Stimulated activated CD8-positive, alpha-beta memory T cell treated with anti-CD3 and anti-CD28 coated beads, Interleukin-4, amount 100 ng/mL, for 24 hours (primary cell): ENCODE measurements at regions not wholly inside any gene's neighbourhood (a gene's known extent, or its start where the extent isn't known, plus 50 kb on each side); places are given as distances from the start of the nearest gene placed in this dataset.

Experiments used
- DNase-seq: peaks from one replicate; pipeline ENCODE4 v3.0.0-alpha.2; 2020; ENCODE audit warnings: low read depth

DNA sequence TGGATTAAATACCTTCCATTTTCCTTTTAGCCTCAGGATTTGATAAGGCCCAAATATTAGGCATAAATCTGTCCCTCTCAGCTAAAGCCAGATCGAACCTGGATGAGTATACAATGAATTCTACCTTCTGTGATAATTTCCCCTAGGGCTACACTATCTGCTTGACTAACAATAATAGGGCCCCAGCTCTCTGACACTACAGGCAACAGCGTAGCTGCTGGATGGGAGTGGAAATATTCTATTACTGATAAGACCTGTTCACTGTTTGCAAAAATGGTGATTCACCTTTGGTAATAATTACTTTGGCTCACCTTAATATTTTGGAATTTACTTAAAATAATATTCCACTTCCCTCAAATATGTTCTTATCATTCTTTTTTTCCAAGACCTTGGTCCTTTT, 644.2 kb upstream of the SEMA6A start:
- DNase-seq, result no peak

DNA sequence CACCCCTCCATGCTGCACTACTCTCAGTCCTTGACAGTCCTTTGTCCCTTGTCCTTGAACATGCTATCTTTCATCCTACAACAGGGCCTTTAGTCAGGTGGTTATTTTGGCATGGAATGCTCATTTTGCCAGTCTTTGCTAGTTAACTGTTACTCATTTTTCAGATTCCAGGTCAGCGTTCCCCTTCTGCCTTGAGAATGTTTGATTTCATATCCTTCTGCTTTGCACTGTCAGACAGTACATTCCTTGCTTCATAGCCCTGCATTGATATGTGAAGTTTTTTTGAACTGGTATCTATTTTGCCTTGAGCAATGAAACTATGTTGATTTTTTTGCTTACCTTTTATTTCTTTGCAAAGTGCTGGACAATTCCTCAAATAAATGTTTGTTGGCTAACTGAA, 638.2 kb upstream of the SEMA6A start:
- DNase-seq, result no peak

DNA sequence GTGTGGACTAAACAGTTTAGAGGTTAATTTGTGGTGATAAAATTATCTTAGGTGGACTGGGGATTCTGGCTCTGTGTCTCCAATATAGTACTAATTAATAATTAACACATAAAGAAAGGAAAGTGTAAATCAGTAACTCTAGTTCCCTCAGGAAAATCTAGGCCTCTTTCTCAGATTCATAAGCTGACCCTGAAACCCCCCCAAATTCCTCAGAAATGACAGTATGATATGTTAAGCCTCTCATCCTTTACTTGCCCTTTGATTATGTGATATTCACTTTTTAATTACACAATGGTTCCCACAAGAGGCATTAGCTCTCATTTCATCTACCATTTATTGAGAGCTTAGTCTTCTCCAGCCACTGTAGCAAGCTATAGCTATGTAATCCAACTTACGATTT, 636.2 kb upstream of the SEMA6A start:
- DNase-seq, result no peak

DNA sequence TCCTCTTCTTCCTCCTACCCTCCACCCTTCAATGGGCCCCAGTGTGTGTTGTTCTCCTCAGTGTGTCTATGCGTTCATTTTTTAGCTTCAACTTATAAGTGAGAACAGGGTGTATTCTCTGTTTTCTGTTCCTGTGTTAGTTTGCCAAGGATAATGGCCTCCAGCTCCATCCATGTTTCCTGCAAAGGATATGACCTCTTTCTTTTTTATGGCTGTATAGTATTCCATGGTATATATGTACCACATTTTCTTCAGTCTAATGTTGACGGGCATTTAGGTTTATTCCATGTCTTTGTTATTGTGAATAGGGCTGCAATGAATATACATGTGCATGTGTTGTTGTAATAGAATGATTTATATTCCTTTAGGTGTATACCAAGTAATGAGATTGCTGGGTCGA, 634.9 kb upstream of the SEMA6A start:
- no peak for DNase-seq

DNA sequence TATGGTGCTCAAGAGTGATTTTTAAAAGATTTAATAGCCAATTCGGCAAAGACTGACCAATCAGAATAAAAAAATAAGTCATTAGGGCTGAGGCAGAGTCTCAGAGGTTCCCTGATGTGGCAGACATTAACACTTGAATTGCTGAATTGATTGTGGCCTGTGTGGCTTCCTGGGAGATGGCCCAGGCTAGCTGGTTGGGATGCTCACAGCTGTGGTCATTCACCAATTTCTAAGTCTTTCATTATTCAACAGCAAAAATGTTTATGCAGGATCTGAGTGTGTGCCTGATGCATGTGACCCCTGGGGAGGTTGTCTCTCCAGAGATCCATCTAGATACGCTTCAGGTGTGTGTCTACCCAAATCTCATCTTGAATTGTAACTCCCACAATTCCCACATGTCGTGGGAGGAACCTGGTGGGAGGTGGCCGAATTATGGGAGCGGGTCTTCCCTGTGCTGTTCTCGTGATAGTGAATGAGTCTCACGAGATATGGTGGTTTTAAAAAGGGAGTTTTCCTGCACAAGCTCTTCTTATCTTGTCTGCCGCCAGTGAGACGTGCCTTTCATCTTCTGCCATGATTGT, 632.6 kb upstream of the SEMA6A start:
- no peak for DNase-seq

DNA sequence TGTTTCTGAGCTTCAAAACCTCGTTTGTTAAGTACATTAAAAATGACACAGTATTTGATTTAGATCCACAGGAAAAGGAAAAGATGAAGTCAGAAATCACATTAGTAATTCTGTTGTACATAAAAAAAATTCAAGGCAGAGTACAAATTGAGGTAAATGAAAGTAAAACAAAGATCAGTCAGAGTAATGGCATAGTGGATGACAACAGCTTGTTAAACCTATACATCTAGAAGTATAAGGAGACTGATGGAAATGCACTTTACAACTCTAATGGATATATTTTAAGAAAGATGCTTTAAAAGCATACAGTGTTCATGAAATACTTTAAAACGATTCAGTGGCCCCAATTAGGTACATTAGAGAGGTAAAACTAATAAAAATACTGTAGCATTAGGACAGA, 631.3 kb upstream of the SEMA6A start:
- no peak for DNase-seq

DNA sequence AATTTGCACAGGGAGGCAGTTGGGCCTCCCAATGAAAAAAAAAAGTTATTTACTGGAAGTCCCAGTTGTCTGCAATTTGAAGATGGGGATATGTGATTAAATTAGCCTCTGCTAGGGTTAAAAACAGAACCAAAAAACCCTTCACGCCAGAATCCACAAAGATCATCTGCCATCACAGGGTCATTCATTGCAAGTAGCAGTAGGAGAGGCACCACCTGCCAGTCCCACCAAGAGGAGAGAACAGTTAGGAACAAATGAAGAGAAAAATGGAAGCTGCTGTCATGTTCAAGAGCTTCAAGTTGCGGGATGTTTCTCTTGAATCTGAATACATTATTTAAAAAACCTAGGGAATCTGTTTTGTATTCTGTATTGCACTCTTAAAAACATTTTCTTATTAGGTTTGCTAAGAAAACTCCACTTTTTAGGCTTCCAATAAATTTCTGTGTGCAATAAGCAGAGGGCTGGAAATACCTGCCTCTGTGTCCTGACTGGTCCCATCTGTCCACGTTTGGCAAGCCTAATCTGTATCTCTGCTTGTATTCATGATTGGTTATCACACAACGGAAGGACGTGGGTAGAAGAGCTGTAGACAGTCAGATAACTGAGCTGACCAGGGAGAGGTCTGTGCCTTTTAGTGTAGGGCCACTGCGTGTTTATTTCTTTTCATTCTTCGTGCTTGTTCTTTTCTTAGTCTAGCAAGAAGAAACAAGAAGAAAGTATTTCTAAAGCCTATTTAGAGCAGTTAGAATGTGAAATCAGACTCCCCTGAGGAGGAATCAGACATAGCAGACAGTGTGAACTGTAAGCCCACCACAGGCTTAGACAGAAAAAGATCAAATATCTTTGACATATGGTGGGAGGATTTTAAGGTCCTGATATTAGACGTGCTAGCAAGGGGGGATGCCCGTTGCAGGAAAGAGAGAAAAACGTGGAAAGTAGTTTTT, 630.6 kb upstream of the SEMA6A start:
- DNase-seq, result no peak

DNA sequence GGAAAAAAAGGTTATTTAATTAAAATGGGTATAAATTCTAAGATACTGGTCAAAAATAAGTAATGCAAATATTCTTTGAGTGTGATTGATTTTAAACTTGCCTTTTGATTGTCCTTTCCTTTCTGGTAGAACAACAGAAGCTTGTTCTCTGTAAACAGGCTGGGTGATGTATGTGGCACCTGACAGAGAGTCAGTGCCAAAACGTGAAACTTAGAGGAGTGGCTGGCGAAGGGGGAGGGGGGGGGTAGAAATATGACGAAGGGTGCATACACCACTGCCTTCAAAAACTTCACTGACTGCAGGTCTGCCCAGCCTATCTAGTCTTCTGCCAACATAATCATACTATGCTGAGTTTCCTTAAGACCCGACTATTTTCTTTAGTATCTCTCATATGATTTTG, 629.8 kb upstream of the SEMA6A start:
- DNase-seq, result no peak

DNA sequence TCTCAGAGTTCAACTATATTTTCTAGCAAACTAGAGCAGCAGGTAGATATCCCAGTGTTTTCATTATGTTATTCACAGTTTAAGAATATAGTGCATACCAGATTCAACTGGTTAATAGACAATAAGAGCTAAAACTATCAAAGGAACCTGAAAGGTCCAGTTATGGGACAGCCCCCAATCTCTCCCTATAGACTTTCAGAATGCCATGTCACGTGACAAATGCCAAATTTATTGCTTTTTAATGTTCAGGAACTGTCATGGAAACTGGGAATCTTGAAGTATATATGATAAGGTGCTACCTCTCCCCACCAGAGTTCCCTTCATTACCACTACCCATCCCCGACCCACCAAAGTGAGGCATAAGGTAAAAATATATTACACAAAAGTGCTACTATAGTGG, 629.0 kb upstream of the SEMA6A start:
- no peak for DNase-seq

DNA sequence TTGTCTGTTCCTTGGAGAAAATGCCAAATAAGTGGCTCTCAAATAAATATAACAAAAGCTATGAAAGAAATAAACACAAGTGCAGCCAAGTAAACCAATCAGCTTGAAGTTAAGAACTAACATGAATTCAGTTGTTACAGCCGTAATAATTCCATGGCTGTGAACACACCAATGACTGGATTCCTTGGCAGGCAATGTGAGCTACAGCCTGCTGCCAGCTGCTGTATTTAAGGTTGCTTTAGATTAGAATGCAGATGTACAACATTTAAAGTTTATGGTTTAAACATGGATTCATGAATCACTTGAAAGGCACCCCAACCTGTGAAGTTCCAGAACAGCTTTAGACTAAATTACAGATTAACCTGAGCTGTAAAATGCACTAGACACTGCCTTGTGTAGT, 626.4 kb upstream of the SEMA6A start:
- no peak for DNase-seq

DNA sequence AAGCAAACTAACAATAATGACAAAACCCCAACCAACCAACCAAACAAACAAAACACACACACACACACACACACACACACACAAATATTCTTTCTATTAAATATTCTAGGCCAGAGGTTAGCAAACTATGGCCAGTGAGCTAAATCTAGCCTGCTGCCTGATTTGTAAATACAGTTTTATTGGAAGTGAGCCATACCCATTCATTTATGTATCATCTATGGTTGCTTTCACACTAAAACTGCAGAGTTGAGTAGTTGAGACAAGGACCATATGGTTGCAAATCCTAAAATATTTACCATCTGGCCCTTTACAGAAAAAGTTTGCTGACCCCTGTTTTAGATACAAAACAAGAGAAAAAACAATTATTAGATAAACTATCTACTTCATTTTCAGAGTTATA, 620.5 kb upstream of the SEMA6A start:
- no peak for DNase-seq

DNA sequence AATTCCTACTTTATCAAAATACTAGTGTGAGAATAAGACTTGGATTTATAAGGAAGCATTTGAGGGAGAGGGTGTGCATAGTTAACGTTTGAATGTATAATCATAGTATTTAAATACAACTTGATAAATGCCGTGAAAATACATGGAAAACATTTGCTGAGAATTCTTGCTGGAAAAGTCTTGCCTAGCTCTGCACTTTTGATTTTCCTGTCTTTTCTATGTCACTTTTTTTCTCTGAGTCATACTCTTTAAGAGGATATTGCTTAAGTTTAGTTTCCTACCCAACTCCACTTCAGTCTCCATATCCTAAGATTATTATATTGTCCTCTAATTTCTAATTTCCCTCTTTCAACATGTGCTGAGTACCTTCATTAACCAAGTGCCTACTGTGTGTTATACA, 616.6 kb upstream of the SEMA6A start:
- DNase-seq, result no peak

DNA sequence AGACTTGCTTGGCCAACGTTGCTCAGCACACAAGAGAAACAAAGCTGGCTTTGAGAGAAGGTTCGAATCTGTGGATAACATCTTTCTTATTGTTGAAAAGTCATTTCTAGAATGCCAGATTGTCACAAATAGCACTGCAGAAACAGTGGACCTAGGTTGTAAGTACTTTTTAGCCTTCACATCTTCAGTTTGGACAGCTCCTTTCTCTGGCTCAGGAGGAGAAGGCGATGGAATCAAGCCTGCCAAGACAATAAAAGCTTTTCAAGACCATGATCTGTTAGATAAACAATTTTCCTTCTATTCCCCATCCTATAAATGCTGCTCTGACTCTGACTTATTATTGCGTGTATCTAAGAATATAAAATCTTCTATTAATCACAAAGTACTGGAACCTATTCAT, 615.2 kb upstream of the SEMA6A start:
- no peak for DNase-seq

DNA sequence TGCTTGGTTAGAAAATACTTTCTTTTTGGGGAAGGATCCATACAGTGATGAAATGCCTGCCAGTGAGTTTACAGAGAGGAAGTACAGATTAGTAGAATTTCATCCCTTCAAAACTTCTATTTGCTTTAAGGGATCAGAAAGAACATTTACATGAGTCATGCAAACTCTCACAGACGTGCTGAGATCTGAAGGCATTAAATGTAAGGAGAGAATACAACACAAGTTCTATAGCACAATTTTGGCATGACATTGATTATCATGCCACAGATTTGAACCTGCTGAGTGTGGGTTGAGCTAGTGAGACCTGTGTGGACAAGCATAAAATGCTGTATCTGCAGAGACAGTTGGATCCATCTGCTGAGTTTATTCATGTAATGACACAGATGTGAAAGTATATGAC, 613.6 kb upstream of the SEMA6A start:
- no peak for DNase-seq

DNA sequence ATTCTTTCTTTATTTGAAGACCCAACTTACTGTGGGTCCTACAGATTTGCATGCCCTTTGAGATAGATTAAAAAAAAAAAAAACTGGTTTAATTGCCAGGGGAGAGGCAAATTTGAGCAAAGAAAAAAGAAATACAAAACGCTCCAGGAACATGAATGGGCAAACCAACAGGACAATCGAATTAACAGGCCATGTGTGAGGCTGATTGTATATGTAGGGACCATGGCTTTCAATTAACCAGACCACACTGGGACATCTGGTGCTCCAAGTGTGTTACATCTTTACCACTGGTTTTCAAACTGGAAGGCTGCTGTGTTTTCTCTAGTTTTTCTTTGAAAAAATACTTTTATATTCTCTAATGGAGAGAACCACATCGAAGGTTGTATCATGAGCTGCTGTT, 612.1 kb upstream of the SEMA6A start:
- no peak for DNase-seq

DNA sequence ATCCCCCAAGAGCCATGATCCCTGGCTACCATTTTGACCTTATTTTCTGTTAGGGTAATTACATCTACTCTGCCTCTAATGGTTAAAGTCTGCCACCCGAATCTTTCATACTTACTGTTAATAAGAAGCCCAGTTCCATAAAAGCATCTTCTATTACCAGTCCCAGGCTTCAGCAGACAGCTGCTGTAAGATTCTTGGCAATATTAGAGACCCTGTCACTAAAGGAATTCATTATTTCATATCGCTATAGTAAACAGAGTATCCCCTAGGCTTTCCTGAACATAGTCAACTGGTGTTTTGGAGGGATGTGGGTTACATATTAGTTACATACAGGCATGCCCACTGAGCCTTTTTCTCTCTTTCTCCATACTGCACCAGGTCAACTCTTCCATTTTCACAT, 608.7 kb upstream of the SEMA6A start:
- no peak for DNase-seq

DNA sequence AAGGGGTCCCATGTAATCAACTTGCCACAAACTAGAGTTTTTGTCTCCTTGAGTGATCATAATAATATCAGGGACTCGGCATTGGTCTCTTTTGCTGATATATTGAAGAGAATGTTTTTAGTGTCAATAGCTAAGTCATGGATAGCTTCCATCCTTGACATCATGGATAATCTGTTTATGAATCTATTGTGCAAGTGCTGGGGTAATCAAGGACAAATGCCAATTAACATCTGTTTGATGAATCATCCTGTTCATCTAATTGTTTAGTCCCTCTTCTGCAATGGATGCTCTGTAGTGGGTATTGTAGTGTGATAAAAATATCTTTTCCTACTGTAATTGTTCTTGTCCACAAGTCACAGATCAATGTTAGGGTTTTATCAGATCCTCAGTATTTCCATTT, 607.5 kb upstream of the SEMA6A start:
- DNase-seq, result no peak

DNA sequence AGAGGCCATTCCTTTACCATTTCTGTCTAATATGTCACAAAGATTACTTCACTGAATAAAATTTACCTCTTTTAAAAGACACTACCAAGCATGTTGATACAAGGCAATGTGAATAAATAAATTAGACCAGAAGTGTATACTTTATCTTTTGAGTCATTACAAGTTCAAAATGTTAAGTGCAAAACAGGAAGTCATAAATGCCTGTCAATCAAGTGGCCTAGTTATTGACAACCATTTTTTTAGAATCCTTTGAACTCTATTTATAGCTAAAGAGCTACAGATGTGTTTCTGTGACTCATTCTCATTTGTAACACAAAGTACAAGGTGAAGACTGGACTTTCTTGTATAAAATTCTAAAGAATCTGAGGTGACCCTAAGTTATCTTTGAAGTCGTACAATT, 602.7 kb upstream of the SEMA6A start:
- DNase-seq, result no peak

DNA sequence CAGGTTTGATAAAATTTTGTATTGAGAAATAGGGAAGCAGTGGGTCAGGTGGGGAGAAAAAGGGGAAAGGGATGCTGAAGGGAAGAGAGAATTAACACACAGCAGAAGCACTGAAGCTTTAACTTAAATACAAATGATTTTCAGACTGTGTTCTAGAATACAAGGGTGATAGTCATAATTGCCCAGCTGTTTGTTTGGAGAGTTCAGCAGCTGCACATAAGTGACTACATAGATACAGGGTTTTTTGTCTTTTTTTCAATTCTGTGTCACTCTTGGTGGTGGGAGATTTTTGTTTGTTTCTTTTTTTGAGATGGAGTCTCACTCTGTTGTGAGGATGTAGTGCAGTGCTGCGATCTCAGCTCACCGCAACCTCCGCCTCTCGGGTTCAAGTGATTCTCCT, 590.4 kb upstream of the SEMA6A start:
- no peak for DNase-seq

DNA sequence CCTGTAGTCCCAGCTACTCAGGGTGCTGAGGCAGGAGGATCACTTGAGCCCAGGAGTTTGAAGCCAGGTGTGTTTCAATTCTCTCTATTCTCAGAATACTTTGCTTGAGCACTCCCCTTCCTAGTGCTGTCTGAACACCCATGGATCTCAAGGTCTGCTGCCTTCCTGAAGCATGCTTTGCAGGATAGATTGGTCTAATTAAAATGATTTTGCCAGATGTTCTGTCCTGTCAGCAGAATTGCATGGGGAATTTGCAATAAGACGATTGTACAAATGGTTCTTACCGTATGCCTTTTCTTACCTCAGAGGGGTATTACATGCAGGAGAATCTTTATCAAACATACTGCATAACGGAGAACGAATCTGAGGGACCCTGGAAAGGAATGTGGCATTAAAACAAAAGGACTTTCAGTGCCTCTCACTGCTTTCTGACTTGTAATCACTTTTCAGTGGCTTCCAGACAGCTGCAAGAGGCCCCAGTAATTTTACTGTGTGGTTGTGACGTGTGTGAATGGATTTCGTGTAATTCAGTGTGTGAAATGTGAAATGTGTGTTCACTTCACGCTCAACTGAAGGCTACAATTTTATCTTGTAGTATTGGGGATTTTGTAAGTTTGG, 587.2 kb upstream of the SEMA6A start:
- no peak for DNase-seq

DNA sequence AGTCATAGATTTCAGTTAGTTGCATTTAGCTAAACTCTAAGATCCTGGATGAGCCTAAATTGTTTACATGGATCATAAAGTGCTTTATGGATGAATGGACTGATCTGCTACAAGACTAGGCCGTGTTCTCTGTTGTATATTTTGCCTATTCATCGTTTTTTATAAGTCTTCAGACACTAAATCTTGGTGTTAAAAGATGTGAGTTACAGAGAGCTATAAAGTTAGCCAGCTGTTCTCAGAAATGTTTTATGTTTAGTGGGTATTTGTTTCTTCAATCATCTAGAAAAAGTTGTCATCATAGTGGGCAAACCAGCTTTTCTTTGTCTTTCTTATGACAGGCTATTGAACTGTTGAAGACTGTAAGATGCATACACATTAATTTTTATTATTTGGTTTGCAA, 585.8 kb upstream of the SEMA6A start:
- no peak for DNase-seq

DNA sequence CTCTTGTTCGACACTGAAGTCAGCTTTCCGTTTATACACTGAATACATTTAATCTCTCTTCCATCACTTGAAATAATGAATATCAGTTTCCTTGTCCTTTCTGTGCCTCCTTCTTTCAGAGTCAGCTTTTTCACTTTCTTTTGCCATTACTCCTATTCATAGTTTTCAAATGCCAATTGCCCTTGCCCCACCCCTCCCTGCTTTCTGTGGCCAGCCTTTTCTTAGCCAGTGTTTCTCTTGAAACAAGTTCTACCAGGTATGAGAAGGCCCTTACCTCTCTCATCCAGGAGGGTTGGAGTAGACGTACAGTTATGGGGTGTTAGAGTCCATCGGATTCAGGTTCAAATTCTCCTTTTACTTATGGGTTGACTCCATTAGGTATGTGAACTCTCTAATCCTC, 574.7 kb upstream of the SEMA6A start:
- DNase-seq, result no peak

DNA sequence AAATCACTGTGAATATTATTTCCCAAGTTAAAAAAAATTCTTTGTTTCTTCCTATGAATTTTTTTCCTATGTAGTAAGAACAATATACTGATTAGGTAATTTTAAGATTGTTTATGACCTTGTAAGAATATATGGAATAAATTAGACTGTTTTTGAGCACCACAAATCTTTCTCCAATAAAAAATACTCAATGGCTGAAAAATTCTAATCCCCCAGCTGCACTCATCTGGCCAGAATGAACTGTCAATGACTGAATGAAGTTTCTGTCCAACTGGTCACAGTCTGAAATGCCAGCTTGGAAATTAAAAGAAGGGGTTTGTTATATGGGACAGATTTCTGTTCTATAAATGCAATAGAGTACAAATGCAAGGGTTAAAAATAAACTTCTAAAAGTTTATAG, 569.5 kb upstream of the SEMA6A start:
- no peak for DNase-seq

DNA sequence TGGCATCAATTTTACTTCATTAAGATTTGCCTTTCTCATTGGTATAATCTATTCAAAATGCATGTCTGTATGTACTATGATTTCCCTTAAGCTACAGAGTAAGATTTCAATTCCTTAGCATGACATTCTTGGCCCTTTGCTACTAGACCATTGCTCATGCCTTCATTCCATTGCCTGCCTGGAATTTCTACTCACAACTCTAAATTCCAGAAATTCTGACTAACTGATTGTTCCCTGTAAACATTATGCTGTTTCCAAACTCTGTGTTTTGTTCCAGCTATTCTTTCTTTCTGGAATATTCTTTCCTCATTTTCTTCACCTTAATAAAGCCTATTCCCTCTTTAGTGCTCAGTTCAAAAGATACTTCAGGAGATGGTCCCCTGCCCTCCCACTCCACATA, 568.8 kb upstream of the SEMA6A start:
- no peak for DNase-seq
